Prostate gland (tissue), 2 donors: ENCODE measurements at regions not wholly inside any gene's neighbourhood (a gene's known extent, or its start where the extent isn't known, plus 50 kb on each side); places are given as distances from the start of the nearest gene placed in this dataset.
A peak's percentile ranks its signal among the peaks of the same experiment; 100 is the strongest.

Source experiments
- DNase-seq: peaks from one replicate; pipeline ENCODE4 v3.0.0-alpha.2; 2019; ENCODE audit warnings: low spot score
- H3K27ac ChIP-seq, 2 donors: fragments of 200-600 bp; sonication (generic); 2 replicates each; pipeline ENCODE4 v1.5.1; 2017 to 2019
- H3K27me3 ChIP-seq: fragments of 200-600 bp; sonication (generic); replicated peaks from 2 replicates; pipeline ENCODE4 v1.5.1; 2019; ENCODE audit not compliant: insufficient read depth
- H3K36me3 ChIP-seq, 2 donors: fragments of 200-600 bp; sonication (generic); 1 replicate in 1 of 2; 2 replicates in 1 of 2; pipeline versions ENCODE4 v1.5.1 to v1.8.1; 2017 to 2019
- H3K4me1 ChIP-seq: fragments of 200-600 bp; sonication (generic); replicated peaks from 2 replicates; pipeline ENCODE4 v1.5.1; 2019
- H3K4me3 ChIP-seq, 2 donors: fragments of 200-600 bp; sonication (generic); 2 replicates each; pipeline ENCODE4 v1.5.1; 2017 to 2019
- H3K9me3 ChIP-seq: fragments of 200-600 bp; sonication (generic); 2 replicates; pipeline ENCODE4 v1.5.1; 2017
- CTCF ChIP-seq, 4 experiments: fragments of 200-600 bp in 2 of 4; fragments of 450-650 bp in 2 of 4; sonication (generic) in 2 of 4; IDR thresholded peaks; 1 replicate in 3 of 4; 2 replicates in 1 of 4; pipeline ENCODE4 v1.5.1; 2016 to 2019; ENCODE audit warnings: antibody characterized with exemption in 4 of 4, mild to moderate bottlenecking in 2 of 4, moderate library complexity in 2 of 4
- POLR2A ChIP-seq: fragments of 450-650 bp; IDR thresholded peaks from one replicate; pipeline ENCODE4 v1.6.1; 2016; ENCODE audit warnings: antibody characterized with exemption, mild to moderate bottlenecking
- POLR2AphosphoS5 ChIP-seq: sonication (generic); formaldehyde crosslinking; IDR thresholded peaks from one replicate; pipeline ENCODE4 v1.6.1; 2017; ENCODE audit warnings: antibody characterized with exemption
- WGBS: methylation state at CpG from one replicate; pipeline ENCODE4 v1.1.5; 2018; 5-methylcytosine and 5-hydroxymethylcytosine counted together
- intact Hi-C: fragments of 100-400 bp; cut with DNase I; formaldehyde crosslinking; loops from one replicate; pipeline ENCODE4 v1.14.2; 2022

GRCh38 chr3:40858364-40859115 lies 333.8 kb downstream of the ZNF621 start:
- intact Hi-C loops: loop anchor here (10.0 kb wide), 1 partner anchor 1026 kb away; no protein-coding TSS in a partner anchor
- WGBS: 50% methylated on average over 7 of the region's 7 CpGs
- Histone ChIP-seq H3K36me3 (no peaks in the 10 kb centered on the region), H3K27ac (peak overlapping the region in 1 of 2 donors; percentile 5), H3K4me3 (no peak overlapping the region), H3K4me1 (no peaks in the 10 kb centered on the region), H3K9me3 (no peaks in the 10 kb centered on the region), H3K27me3 (no peaks in the 10 kb centered on the region)
- DNase-seq: no peak
- no peak for TF ChIP-seq POLR2AphosphoS5
- TF ChIP-seq POLR2A: no peak
- no peak for TF ChIP-seq CTCF (IDR thresholded peaks at IDR 0.05)

GRCh38 chr3:40862946-40863345 lies 336.4 kb upstream of the CTNNB1 start:
- no peak for DNase-seq
- Histone ChIP-seq H3K9me3 (no peaks in the 10 kb centered on the region), H3K4me1 (no peaks in the 10 kb centered on the region), H3K36me3 (no peaks in the 10 kb centered on the region), H3K4me3 (no peak overlapping the region), H3K27me3 (no peaks in the 10 kb centered on the region), H3K27ac (no peak overlapping the region)
- 79% methylated on average over 2 of the region's 2 CpGs for WGBS
- TF ChIP-seq POLR2A (no peak), POLR2AphosphoS5 (no peak), CTCF (IDR thresholded peaks at IDR 0.05) (no peak)
- intact Hi-C loops: no loop called here

- no peaks in the 10 kb centered on the region for H3K27me3 ChIP-seq
- no peaks in the 10 kb centered on the region for H3K4me1 ChIP-seq
- TF ChIP-seq CTCF (IDR thresholded peaks at IDR 0.05) (no peak), POLR2AphosphoS5 (no peak), POLR2A (no peak)
- intact Hi-C loops: no loop called here
- H3K27ac ChIP-seq: no peak overlapping the region
- no peak overlapping the region for H3K4me3 ChIP-seq
- H3K36me3 ChIP-seq: no peaks in the 10 kb centered on the region
- no peaks in the 10 kb centered on the region for H3K9me3 ChIP-seq
- DNase-seq: no peak
- 95% methylated on average over 3 of the region's 3 CpGs for WGBS
These were observed 335.0 kb upstream of the CTNNB1 start for GRCh38 chr3:40864146-40864782.

- Histone ChIP-seq H3K36me3 (no peaks in the 10 kb centered on the region), H3K9me3 (no peaks in the 10 kb centered on the region), H3K4me3 (no peak overlapping the region), H3K27ac (no peak overlapping the region), H3K27me3 (no peaks in the 10 kb centered on the region), H3K4me1 (no peaks in the 10 kb centered on the region)
- no peak for DNase-seq
- no peak for TF ChIP-seq POLR2A
- no peak for TF ChIP-seq POLR2AphosphoS5
- TF ChIP-seq CTCF (IDR thresholded peaks at IDR 0.05): no peak
- WGBS: 77% methylated on average over 1 of the region's 1 CpG
- intact Hi-C loops: no loop called here
These were observed 334.4 kb upstream of the CTNNB1 start for GRCh38 chr3:40864915-40865314.

GRCh38 chr3:40867797-40868196 lies 331.5 kb upstream of the CTNNB1 start:
- H3K4me3 ChIP-seq: no peak overlapping the region

More at GRCh38 chr3:40867797-40868196, 331.5 kb upstream of the CTNNB1 start:
- H3K4me1 ChIP-seq: no peaks in the 10 kb centered on the region
- DNase-seq: no peak
- no peaks in the 10 kb centered on the region for H3K9me3 ChIP-seq
- WGBS: 97% methylated on average over 3 of the region's 3 CpGs
- intact Hi-C loops: no loop called here
- H3K27me3 ChIP-seq: no peaks in the 10 kb centered on the region
- TF ChIP-seq CTCF (IDR thresholded peaks at IDR 0.05) (no peak), POLR2A (no peak), POLR2AphosphoS5 (no peak)
- no peak overlapping the region for H3K27ac ChIP-seq
- H3K36me3 ChIP-seq: no peaks in the 10 kb centered on the region
